ENCODE measurements at regions not wholly inside any gene's neighbourhood (a gene's known extent, or its start where the extent isn't known, plus 50 kb on each side); places are given as distances from the start of the nearest gene placed in this dataset.

- TF ChIP-seq EZH2phosphoT487 (IDR thresholded peaks at IDR 0.05; ENCODE audit: insufficient read depth, low read depth): no peak
- no peak for TF ChIP-seq EZH2 (IDR thresholded peaks at IDR 0.05; ENCODE audit: insufficient read depth, poor library complexity, severe bottlenecking)
Measured at GRCh38 chr4:73311428-73311827, 52.8 kb upstream of the ANKRD17 start.
